ENCODE measurements at regions not wholly inside any gene's neighbourhood (a gene's known extent, or its start where the extent isn't known, plus 50 kb on each side); places are given as distances from the start of the nearest gene placed in this dataset.

GRCh38 chr6:167697316-167697715 is 129.4 kb upstream of the AFDN start:
- TF ChIP-seq POLR2AphosphoS5 (IDR thresholded peaks at IDR 0.05) (peak in 1 of 3 donors; percentile 11), POLR2A (IDR thresholded peaks at IDR 0.05) (no peak), CTCF (IDR thresholded peaks at IDR 0.05 in 8 of 11, conservative IDR thresholded peaks at IDR 0.05 in 3 of 11) (no peak)
- Histone ChIP-seq H3K4me3 (no peak overlapping the region), H3K27ac (no peak overlapping the region), H3K36me3 (no peaks in the 10 kb centered on the region), H3K9me3 (no peaks in the 10 kb centered on the region), H3K4me1 (peaks cover 12 to 32% (median 24%) of the 10 kb centered on the region in 6 donors), H3K27me3 (replicated peaks in 1 of 7) (peaks cover 0 to 4% (median 0%) of the 10 kb centered on the region in 7 donors)
- 70 to 79% (median 76%) methylated on average over 11 of the region's 11 CpGs for WGBS, 5 donors
- intact Hi-C loops (cut with DNase I; ENCODE audit: low total_unique reads): no loop called here
- no peak for DNase-seq

GRCh38 chr6:167698540-167698939 is 128.2 kb upstream of the AFDN start:
- H3K4me3 ChIP-seq: no peak overlapping the region
- peak overlapping the region; percentile 45 to 88 (median 84) for H3K27ac ChIP-seq
- H3K9me3 ChIP-seq: no peaks in the 10 kb centered on the region
- intact Hi-C loops (cut with DNase I; ENCODE audit: low total_unique reads): no loop called here
- H3K36me3 ChIP-seq: no peaks in the 10 kb centered on the region
- peaks cover 0 to 8% (median 0%) of the 10 kb centered on the region in 7 donors for H3K27me3 ChIP-seq (replicated peaks in 1 of 7)
- WGBS, 5 donors: 78 to 92% (median 85%) methylated on average over 7 to 12 of the region's 12 CpGs
- TF ChIP-seq POLR2AphosphoS5 (IDR thresholded peaks at IDR 0.05) (no peak), CTCF (IDR thresholded peaks at IDR 0.05 in 8 of 11, conservative IDR thresholded peaks at IDR 0.05 in 3 of 11) (no peak), POLR2A (IDR thresholded peaks at IDR 0.05) (no peak)
- peak; percentile 78 for DNase-seq
- H3K4me1 ChIP-seq: peaks cover 12 to 32% (median 24%) of the 10 kb centered on the region in 6 donors

GRCh38 chr6:167699141-167699931 is 127.4 kb upstream of the AFDN start:
- intact Hi-C loops (cut with DNase I; ENCODE audit: low total_unique reads): no loop called here
- Histone ChIP-seq H3K27ac (peak overlapping the region; percentile 45 to 88 (median 84)), H3K36me3 (no peaks in the 10 kb centered on the region), H3K4me1 (peaks cover 12 to 32% (median 24%) of the 10 kb centered on the region in 6 donors), H3K9me3 (no peaks in the 10 kb centered on the region), H3K4me3 (peak overlapping the region in 4 of 8 donors; percentile 1 to 54 (median 16)), H3K27me3 (replicated peaks in 1 of 7) (peaks cover 0 to 11% (median 0%) of the 10 kb centered on the region in 7 donors)
- peak; percentile 93 for DNase-seq
- 7 to 22% (median 11%) methylated on average over 17 to 21 of the region's 21 CpGs for WGBS, 5 donors
- TF ChIP-seq POLR2A (IDR thresholded peaks at IDR 0.05): no peak
- no peak for TF ChIP-seq CTCF (IDR thresholded peaks at IDR 0.05 in 8 of 11, conservative IDR thresholded peaks at IDR 0.05 in 3 of 11)
- peak; percentile 81 to 85 (median 81) for TF ChIP-seq POLR2AphosphoS5 (IDR thresholded peaks at IDR 0.05)

- H3K27ac ChIP-seq: peak overlapping the region; percentile 45 to 88 (median 84)
Observed at GRCh38 chr6:167700199-167700598, 126.5 kb upstream of the AFDN start.

More at GRCh38 chr6:167700199-167700598, 126.5 kb upstream of the AFDN start:
- peaks cover 12 to 32% (median 24%) of the 10 kb centered on the region in 6 donors for H3K4me1 ChIP-seq
- no peak overlapping the region for H3K4me3 ChIP-seq
- H3K9me3 ChIP-seq: no peaks in the 10 kb centered on the region
- peak; percentile 62 for DNase-seq
- H3K36me3 ChIP-seq: no peaks in the 10 kb centered on the region
- TF ChIP-seq POLR2AphosphoS5 (IDR thresholded peaks at IDR 0.05): no peak
- TF ChIP-seq CTCF (IDR thresholded peaks at IDR 0.05 in 8 of 11, conservative IDR thresholded peaks at IDR 0.05 in 3 of 11): no peak
- TF ChIP-seq POLR2A (IDR thresholded peaks at IDR 0.05): no peak
- 68 to 79% (median 72%) methylated on average over 8 of the region's 8 CpGs for WGBS, 5 donors
- intact Hi-C loops (cut with DNase I; ENCODE audit: low total_unique reads): no loop called here
- peaks cover 0 to 20% (median 0%) of the 10 kb centered on the region in 7 donors for H3K27me3 ChIP-seq (replicated peaks in 1 of 7)
